ENCODE measurements at regions not wholly inside any gene's neighbourhood (a gene's known extent, or its start where the extent isn't known, plus 50 kb on each side); places are given as distances from the start of the nearest gene placed in this dataset.
A peak's percentile ranks its signal among the peaks of the same experiment; 100 is the strongest.

DNA sequence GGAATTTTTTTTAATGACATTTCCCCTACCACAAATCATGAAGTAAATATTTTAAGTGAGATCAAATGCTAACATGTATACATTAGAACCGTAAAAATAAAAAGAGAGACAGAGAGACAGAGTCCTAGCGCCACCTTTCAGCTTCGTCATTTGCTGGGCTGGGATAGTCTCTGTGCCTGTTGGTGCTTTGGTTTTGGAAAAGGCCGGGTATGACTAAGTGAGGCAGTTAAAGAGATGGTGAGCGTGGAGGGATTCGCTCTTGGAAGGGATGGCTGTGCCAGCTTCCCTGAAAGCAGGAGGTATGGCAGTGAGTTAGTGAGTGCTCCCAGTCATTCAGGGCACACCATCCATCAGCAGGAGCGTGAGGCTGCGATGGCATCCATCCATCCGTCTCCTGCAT is 729.6 kb upstream of the WWC1 start:
- no peak for DNase-seq (ENCODE audit: low spot score)

DNA sequence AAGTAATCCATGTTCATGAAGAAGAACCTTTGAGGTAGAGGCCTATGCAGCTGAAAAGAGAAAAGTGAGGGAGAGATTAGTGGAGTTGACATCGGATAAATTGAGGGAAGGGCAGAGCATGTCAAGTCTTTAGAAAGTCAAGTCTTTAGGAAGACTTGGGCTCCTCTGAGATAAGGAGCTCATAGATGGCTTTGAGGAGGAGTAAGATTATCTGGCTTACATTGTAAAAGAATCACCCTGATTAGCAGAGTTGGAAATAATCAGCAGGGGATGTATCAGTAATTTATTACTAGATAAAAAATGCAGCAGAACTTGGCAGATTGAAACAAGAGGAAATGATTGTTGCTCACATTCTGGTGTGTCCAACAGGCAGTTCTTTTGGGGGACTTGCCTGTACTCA is 727.2 kb upstream of the WWC1 start:
- DNase-seq (ENCODE audit: low spot score) = no peak

DNA sequence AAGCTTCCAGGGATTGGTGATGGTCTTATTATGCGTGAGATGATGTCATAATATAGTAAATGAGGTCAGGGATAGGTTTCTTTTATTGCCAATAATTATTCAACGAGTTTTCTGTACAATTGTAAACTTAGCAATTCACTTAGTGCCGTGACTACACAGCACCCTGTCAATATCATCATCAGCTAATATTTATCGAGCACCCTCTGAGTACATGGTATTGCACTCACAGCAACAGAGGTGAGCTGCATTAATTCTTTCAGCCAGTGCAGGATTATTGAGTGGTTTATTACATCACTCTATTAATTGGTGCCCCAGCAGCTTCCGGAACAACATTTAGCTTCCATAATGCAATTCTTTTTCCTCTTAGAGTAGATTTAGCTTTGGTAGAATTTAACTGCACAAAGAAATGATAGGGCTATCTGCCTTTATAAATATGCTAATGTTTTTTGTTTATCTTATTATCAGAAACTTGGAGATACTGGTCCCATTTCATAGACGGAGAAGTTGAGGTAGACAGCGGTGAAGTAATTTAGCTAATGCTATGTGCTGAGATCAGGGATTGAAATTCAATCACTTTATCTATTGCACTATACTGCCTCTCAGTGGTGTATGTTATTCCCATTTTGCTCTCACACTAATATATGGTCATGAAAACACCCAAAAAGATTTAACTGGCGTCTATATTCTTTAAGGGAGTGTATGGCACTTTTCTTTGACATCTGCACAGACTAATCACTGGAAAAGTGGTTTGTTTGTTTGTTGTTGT is 726.1 kb upstream of the WWC1 start:
- DNase-seq (ENCODE audit: low spot score) = peak; percentile 43

DNA sequence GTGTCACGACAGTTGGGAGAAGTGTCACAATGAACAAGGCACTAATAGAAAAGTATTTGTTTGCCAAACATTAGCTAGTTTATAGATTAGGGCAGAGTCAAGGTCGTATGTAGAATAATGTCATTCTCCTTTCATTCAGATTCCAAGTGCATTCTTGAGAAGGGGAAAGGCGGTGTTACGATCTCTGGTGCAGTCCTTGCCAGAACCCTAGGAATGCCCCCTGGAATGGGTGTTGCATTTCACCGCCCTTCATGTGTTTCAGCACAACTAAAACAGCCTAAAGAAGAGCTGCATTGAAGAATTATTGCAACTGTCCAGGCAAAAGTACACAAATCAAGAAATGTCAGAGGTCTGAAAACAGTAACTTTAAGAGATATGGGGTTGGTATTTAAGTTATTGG is 721.0 kb upstream of the WWC1 start:
- no peak for DNase-seq (ENCODE audit: low spot score)

DNA sequence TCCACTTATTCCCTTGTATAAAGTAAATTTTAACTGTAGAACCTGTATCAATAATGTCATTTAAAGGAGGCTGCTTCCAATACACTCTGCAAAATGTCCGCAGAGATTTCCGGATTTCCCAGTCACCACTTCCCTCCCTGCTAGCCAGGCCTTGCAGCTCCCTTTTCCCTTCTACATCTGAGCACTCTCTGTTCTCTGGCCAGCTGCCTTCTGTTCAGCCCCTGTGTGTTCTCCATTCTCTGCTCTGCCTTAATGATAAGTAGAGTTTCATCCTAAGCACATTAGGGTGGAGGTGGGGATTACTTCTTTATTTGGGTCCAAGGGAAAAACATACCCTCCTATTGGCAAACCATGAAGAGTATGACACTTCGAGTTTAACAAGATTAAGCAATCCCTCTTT is 719.6 kb upstream of the WWC1 start:
- no peak for DNase-seq (ENCODE audit: low spot score)

DNA sequence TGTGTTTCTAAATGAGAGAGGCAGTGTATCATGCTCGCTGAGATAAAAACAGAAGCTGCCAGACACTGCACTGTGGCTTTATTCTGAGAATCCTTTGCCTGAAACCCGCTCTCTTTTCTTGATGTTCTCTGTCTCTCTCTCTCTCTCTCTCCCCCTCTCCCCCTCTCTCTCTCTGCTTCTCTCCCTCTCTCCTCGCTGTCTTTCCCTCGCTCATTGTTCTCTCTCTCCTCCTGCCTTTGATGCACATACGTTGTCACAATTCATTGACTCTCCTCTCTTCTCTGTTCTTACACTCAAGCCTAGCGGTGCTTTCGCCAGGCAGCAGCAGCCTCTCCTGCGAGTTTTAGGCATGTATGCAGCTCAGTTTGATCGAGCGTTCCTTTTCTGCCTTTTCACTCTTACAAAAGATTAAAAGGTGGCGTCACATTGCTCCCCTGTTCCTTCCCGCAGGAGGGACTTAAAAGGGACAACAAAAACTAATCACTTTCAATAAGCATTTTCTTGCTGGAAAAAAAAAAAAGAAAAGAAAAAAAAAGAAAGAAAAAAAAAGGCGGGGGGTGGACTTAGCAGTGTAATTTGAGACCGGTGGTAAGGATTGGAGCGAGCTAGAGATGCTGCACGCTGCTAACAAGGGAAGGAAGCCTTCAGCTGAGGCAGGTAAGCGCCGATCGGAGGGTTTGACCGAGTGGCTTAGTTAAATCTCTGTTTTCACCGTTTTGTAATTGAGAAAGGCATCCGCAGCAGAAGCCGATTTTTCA is 717.9 kb upstream of the WWC1 start:
- peak; percentile 51 for DNase-seq (ENCODE audit: low spot score)

DNA sequence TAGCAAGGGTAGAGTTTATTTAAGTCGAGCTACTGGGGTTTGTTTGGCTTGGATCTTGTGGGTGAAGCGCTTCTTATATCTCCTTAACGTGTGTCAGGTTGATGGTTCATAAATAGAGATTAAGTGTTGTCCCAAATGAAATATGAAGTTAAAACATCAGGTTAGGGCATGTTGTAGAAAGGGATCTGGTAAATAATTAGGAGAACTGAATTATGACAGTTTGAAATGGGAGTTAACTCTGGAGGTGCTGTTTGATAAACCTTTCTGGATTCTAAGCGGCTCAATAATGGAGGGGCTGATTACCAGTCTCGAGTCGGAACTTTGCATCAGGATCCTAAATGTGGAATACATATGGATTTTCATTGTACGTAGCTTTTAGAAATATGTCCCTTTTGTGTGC is 717.0 kb upstream of the WWC1 start:
- no peak for DNase-seq (ENCODE audit: low spot score)

DNA sequence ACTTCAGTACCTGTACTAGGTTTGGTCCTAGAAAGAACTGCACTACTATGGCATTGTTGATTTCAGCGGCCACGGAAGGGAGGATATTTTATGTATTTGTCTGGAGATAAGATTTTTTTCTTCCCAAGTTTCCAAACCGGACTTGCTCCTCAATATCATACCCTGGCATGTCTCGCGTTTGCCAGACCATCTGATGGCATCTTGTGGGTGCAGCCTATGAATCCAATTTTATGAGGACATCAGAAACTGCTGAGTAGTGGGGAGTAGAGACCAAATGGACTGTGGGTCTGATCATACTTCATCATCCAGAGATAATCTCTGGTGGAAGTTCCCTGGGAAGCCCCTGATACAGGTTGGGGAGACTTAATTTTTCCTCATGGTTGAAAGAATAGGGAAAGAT is 716.1 kb upstream of the WWC1 start:
- no peak for DNase-seq (ENCODE audit: low spot score)

DNA sequence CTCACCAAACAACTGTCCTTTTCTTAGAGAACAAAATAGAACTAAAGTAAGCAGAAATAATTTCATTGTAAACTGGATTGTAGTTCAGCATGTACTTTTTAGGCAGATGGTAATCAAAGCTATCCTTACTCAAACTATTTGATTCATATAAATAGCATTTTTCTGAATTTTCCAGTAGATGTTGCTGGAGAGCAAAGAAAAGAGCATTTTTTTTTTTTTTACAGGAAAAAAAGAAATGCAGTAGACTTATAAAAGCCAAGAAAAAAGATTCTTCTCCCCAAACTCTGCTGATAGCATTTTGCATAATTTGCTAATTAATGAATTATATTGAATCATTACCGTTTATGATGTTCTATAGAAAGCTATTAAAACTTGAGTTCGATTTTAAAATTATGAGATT is 715.3 kb upstream of the WWC1 start:
- peak; percentile 11 for DNase-seq (ENCODE audit: low spot score)

DNA sequence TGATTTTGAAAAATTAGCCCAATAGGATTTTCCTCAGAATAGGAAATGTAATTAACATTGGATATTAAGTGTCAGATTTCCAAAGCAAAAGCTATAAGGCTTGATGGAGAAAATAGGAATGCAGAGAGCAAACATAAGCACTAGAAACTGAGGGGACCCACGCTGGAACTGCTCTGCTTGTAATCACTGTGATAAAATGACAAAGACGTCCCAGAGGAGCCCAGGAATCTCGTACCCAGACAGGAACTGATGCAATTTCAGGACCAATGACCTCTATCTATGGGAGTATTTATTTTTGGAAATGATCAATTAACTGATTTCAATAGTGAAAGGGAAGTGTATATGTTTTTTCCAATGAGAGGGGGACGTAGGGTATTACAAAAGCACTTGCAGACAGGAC is 714.5 kb upstream of the WWC1 start:
- DNase-seq (ENCODE audit: low spot score) = no peak

DNA sequence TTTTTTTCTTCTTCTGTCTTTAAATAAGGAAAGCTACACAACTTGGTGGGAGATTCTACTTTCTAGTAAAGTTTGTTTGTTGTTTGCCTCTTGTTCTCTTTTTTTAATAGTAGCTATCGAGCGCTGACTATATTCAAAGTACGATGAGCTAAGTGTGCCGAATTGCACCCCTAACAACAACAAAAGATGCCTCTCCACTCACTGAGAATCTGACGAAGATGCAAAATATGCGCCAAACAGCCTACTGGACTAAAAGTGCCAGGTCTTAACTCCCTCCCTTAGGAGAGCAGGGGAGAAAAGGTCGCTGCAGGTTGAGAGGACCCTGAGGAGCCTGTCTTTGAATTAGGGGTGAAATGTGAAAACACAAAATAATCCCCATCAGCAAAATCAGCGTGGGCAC is 713.8 kb upstream of the WWC1 start:
- DNase-seq (ENCODE audit: low spot score) = no peak

DNA sequence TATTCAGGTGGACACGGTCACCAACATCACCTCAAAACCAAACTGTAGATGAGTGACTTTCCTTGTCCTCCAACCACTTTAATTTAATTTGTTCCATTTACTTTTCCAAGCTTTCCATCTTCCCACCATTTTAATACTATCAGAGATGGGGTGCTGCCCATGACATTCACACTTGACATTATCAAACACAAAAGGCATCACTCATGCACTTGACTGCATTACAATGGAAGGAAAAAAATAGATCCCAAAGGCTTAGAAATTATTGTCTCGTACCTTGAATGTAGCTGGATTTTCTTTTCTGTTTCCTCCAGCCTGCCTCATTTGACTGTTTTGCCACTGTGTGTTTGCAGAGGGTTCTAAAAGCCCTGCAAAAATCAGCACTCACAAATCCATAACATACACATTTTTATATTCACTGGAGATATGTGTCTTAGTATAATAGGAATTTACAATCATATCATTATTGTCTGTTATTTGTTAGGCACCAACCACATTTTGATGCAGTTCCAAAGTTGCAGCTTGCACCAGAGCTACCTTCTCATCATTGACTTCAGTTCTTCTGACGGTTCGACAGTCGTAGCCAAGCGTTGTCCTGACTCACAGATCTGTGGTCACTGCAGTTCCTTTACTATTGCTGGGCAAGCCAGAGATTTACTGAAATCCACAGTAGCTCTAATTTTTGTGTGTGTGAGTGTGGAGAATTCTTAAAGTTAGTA is 712.3 kb upstream of the WWC1 start:
- DNase-seq (ENCODE audit: low spot score) = peak; percentile 56

DNA sequence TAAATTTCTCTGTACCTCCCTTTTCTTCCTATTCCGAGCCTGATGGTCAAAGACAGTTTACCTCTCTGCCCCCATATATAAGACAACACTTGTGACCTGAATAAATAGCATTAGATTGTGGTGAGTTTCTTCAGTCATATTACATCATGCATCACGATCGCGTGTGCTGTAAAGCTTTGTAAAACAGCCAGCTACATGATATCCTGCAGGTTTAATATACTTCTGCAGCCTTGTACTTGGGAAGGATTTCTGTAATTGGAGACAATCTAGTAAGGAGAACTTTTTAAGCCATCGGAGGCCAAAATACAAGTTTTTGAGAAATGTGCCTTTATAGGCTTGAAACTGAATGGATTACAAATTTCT is 711.8 kb upstream of the WWC1 start:
- DNase-seq (ENCODE audit: low spot score) = no peak

DNA sequence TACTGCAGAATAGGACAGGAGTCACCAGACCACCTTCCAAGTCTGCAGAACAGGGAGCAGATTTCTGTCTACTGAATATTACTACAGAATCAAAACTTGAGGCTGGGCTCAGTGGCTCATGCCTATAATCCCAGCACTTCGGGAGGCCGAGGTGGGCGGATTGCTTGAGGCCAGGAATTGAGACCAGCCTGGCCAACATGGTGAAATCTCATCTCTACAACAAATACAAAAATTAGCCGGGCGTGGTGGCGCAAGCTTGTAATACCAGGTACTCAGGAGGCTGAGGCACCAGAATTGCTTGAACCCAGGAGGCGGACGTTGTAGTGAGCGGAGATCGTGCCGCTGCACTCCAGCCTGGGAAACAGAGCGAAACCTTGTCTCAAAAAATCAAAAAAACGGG is 710.8 kb upstream of the WWC1 start:
- no peak for DNase-seq (ENCODE audit: low spot score)

DNA sequence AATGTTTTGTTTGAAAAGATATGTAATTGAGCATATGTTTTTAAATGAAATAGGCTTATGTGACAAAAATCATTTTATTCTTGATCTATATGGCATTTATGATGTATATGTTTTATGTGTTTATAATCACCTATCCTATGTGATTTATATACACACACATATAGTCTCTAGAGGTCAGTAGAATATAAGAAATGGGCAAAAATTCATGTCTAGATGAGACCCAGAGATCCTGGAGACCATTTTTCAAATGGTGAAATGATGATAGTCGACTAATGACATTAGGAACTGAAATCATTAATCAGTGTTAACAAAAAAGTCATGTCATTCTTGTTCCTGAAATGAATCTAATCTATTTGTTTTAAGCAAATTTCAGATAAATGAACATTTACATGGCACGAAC is 709.2 kb upstream of the WWC1 start:
- peak; percentile 31 for DNase-seq (ENCODE audit: low spot score)

DNA sequence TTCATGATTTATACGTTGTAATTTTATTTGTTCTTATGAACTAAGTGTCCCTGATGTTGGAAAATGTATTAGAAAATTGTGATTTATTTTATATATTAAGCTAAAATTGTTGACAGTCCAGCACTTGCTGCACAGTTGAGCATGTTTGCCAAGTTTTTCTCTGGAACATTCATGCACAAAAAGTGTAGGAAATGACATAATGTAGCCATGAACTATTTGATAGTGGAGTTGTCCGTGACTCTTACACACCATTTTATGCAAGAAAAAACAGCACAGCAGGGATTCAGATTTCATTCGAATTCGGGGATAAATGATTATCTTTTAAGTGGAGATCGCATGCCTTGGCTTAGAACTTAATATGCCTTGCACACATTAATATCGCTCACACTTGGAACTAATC is 708.6 kb upstream of the WWC1 start:
- DNase-seq (ENCODE audit: low spot score) = peak; percentile 34

DNA sequence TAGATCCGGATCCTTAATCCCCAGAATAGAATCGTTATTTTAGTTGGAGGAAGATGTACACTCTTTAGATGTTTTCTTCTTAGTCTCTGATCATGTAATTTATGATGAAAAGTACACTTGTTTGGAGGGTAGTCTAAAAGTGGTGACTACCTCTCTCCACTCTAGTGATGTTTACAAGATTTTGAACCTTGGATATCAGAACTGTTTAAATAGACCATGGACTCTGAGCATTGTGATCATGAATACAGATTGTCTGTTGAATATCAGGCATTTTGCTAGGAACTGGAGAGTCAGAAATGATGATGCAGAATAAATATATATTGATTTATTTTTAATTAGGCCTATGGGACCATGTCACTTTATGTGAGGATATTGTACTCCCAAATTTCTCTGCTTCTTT is 706.3 kb upstream of the WWC1 start:
- DNase-seq (ENCODE audit: low spot score) = no peak

DNA sequence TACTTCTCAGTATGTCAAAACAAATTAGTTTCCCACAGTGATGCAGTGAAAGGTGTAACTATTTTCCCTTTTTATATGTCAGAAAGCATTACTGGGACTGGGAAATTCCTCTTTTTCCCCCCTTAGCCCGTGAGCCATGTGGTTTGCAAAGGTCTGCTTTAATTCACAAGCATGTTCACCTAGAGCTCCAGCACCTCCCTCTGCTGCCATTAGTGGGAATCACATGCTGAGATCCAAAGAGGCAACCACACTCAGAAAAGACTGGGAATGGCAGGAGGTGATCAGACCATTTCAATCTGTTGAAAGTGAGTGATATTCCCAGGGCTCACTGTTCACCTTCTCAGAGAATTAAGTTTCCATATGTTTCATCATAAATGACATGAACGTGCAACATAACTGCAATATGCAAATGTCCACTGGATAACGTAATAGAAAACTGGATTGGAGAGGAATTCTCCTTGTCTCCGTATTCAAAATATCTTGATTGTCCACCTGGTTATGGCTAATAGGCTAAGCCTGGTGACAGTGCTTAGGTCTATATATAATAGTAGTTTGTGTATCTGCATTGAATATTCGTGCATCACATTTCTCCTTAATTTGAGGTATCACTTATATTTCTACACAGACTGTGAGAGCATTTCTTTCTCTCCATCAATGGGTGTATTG is 703.5 kb upstream of the WWC1 start:
- peak; percentile 46 for DNase-seq (ENCODE audit: low spot score)

DNA sequence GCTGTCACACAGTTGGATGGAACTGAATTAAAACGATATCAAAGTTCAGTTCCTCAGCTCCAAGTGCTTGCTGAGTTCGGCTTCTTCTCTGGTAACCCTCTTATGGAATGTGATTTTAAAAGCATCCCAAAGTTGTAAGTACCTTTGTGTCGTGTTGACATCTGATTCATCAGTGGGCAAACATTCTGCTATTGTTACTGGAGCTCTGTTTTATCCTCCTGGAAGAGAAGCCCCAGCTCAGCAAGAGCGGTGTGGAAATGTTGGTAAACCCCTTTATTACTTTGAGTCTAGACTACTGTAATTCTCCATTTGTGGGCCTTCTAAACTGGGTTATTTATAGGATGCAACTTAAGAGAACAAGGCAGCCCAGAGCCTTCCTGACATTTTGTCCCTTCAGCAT is 699.3 kb upstream of the WWC1 start:
- no peak for DNase-seq (ENCODE audit: low spot score)

DNA sequence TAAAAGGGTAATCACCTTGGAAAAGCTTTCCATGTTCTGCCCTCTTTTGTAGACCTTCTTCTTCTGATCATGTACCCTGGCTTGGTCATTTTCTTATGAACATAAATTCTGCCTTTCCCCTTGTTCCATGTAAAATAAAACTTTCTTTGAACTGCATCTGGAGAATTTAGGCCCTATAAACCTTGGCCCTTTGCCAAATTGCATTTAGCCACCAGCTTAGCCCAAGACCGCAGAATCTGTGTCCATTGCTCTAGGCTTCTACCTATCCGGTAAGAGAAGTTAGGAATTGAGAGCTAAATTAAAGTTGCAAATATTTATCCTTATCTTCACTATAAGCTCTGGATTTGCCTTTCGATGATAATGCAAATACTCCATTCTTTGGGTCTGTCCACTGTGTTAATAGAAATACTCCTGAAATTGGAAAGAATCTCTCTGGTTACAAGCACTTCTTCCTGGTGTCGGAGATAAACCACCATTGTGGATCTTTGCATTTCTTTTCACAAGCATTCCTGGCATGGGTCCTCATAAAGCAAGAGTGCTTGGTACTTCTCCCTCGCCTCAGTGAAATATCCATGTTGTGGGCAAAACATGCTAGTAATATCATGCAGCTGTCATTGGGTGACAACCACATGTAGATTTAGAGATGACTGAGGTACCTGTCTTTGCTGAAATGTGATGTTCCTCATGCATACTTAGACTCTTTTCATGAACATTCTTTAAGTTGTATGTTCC is 698.0 kb upstream of the WWC1 start:
- DNase-seq (ENCODE audit: low spot score) = no peak

DNA sequence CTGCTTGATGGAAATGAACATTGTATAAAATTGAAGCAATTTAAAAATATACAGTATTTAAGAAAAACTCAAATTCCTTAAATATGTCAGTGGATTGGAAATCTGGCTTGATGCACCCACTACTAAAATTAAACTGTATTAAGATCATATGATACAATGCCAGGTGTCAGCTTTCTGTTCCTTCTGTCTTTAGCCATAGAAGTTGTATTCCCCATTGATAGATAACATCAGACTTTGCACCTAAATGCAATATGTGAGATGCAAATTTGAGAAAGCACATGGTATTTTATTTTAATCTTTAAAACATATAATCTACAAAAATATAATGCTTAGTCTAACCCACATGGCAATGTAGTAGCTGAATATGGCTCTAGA is 697.4 kb upstream of the WWC1 start:
- no peak for DNase-seq (ENCODE audit: low spot score)

DNA sequence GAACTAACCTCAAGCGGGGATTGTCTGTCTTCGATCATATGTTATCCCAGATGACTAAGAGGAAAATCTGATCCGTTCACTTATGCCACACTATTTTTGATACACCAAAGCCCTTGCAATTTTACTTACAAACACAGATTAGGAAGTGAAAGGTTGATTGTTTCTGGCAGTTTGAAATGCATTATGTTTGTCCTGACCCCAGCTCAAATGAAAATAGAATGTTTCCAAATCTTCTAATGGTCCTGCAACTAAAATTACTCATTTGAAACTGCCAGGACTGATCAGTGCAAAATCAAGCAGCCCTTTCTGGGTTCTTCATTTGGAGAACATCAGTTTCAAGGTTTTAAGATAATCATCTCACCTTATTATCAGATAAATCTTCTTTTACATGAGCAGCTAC is 696.7 kb upstream of the WWC1 start:
- DNase-seq (ENCODE audit: low spot score) = no peak

Data from GM03348 (cell line).